ENCODE measurements at regions not wholly inside any gene's neighbourhood (a gene's known extent, or its start where the extent isn't known, plus 50 kb on each side); places are given as distances from the start of the nearest gene placed in this dataset.
"Not testable (repeated sequence)": the region's sequence is repeated elsewhere in the genome, so short reads cannot be mapped to it uniquely, and the experiment has no call there.

- no peak for DNase-seq
Observed at GRCh38 chr14:87628129-87628528, 364.9 kb downstream of the GALC start.

- no peak for DNase-seq
Observed at GRCh38 chr14:87626266-87626665, 366.7 kb downstream of the GALC start.

GRCh38 chr14:87623616-87624015, 369.4 kb downstream of the GALC start:
- no peak for DNase-seq

- DNase-seq, result no peak
Observed at GRCh38 chr14:87617079-87617478, 375.9 kb downstream of the GALC start.

- peak; percentile 36 for DNase-seq
Observed at GRCh38 chr14:87615822-87616679, 376.9 kb downstream of the GALC start.

- no peak for DNase-seq
Observed at GRCh38 chr14:87615047-87615446, 377.9 kb downstream of the GALC start.

- DNase-seq, result no peak
Observed at GRCh38 chr14:87613881-87614280, 379.1 kb downstream of the GALC start.

GRCh38 chr14:87607056-87607455, 385.9 kb downstream of the GALC start:
- DNase-seq, result not testable (repeated sequence)

GRCh38 chr14:87601036-87601435, 391.9 kb downstream of the GALC start:
- no peak for DNase-seq

- no peak for DNase-seq
Observed at GRCh38 chr14:87600240-87600639, 392.7 kb downstream of the GALC start.

- DNase-seq, result no peak
Observed at GRCh38 chr14:87581298-87581697, 411.7 kb downstream of the GALC start.

GRCh38 chr14:87579036-87579435, 413.9 kb downstream of the GALC start:
- DNase-seq, result no peak

- DNase-seq, result no peak
Observed at GRCh38 chr14:87575378-87575777, 417.6 kb downstream of the GALC start.

GRCh38 chr14:87573591-87573990, 419.4 kb downstream of the GALC start:
- DNase-seq, result no peak

- no peak for DNase-seq
Observed at GRCh38 chr14:87567618-87568295, 425.2 kb downstream of the GALC start.

GRCh38 chr14:87566991-87567390, 426.0 kb downstream of the GALC start:
- DNase-seq, result no peak

GRCh38 chr14:87547536-87547935, 445.4 kb downstream of the GALC start:
- DNase-seq, result no peak

GRCh38 chr14:87542288-87542687, 450.7 kb downstream of the GALC start:
- DNase-seq, result no peak

- DNase-seq, result no peak
Observed at GRCh38 chr14:87540339-87540738, 452.6 kb downstream of the GALC start.

- DNase-seq, result no peak
Observed at GRCh38 chr14:87529081-87529480, 463.9 kb downstream of the GALC start.

- DNase-seq, result no peak
Observed at GRCh38 chr14:87526731-87527130, 466.3 kb downstream of the GALC start.

- no peak for DNase-seq
Observed at GRCh38 chr14:87524011-87524410, 469.0 kb downstream of the GALC start.

- DNase-seq, result no peak
Observed at GRCh38 chr14:87522575-87522974, 470.4 kb downstream of the GALC start.

- DNase-seq, result no peak
Observed at GRCh38 chr14:87508333-87508732, 484.6 kb downstream of the GALC start.
